ENCODE measurements at regions not wholly inside any gene's neighbourhood (a gene's known extent, or its start where the extent isn't known, plus 50 kb on each side); places are given as distances from the start of the nearest gene placed in this dataset.

- no peak for DNase-seq (ENCODE audit: low read depth)
Measured at GRCh38 chr20:11352041-11352440, 565.7 kb upstream of the BTBD3 start.

GRCh38 chr20:11354846-11355245 lies 562.8 kb upstream of the BTBD3 start:
- no peak for DNase-seq (ENCODE audit: low read depth)

- no peak for DNase-seq (ENCODE audit: low read depth)
Measured at GRCh38 chr20:11355345-11355744, 562.3 kb upstream of the BTBD3 start.

- no peak for DNase-seq (ENCODE audit: low read depth)
Measured at GRCh38 chr20:11356061-11356460, 561.6 kb upstream of the BTBD3 start.

GRCh38 chr20:11362450-11362849 lies 555.2 kb upstream of the BTBD3 start:
- DNase-seq (ENCODE audit: low read depth), result no peak

- no peak for DNase-seq (ENCODE audit: low read depth)
Measured at GRCh38 chr20:11364736-11365135, 553.0 kb upstream of the BTBD3 start.

GRCh38 chr20:11366660-11367059 lies 551.0 kb upstream of the BTBD3 start:
- DNase-seq (ENCODE audit: low read depth), result no peak

- no peak for DNase-seq (ENCODE audit: low read depth)
Measured at GRCh38 chr20:11368499-11368898, 549.2 kb upstream of the BTBD3 start.

- DNase-seq (ENCODE audit: low read depth), result no peak
Measured at GRCh38 chr20:11368965-11369711, 548.6 kb upstream of the BTBD3 start.

- DNase-seq (ENCODE audit: low read depth), result no peak
Measured at GRCh38 chr20:11371831-11372230, 545.9 kb upstream of the BTBD3 start.

GRCh38 chr20:11372876-11373790 lies 544.6 kb upstream of the BTBD3 start:
- DNase-seq (ENCODE audit: low read depth), result no peak

GRCh38 chr20:11375335-11375734 lies 542.4 kb upstream of the BTBD3 start:
- DNase-seq (ENCODE audit: low read depth), result no peak

GRCh38 chr20:11375966-11376365 lies 541.7 kb upstream of the BTBD3 start:
- no peak for DNase-seq (ENCODE audit: low read depth)

- DNase-seq (ENCODE audit: low read depth), result no peak
Measured at GRCh38 chr20:11376420-11376819, 541.3 kb upstream of the BTBD3 start.

GRCh38 chr20:11376998-11377397 lies 540.7 kb upstream of the BTBD3 start:
- no peak for DNase-seq (ENCODE audit: low read depth)

GRCh38 chr20:11377761-11378160 lies 539.9 kb upstream of the BTBD3 start:
- DNase-seq (ENCODE audit: low read depth), result no peak

GRCh38 chr20:11378252-11378651 lies 539.4 kb upstream of the BTBD3 start:
- DNase-seq (ENCODE audit: low read depth), result no peak

GRCh38 chr20:11379257-11380011 lies 538.3 kb upstream of the BTBD3 start:
- no peak for DNase-seq (ENCODE audit: low read depth)

GRCh38 chr20:11380283-11380682 lies 537.4 kb upstream of the BTBD3 start:
- DNase-seq (ENCODE audit: low read depth), result no peak

GRCh38 chr20:11387189-11387754 lies 530.4 kb upstream of the BTBD3 start:
- peak; percentile 97 for DNase-seq (ENCODE audit: low read depth)

GRCh38 chr20:11389186-11389585 lies 528.5 kb upstream of the BTBD3 start:
- DNase-seq (ENCODE audit: low read depth), result peak; percentile 32

GRCh38 chr20:11391591-11391990 lies 526.1 kb upstream of the BTBD3 start:
- DNase-seq (ENCODE audit: low read depth), result no peak

Measured in HS-5 (cell line).